Loucy (cell line): ENCODE measurements at regions not wholly inside any gene's neighbourhood (a gene's known extent, or its start where the extent isn't known, plus 50 kb on each side); places are given as distances from the start of the nearest gene placed in this dataset.
A peak's percentile ranks its signal among the peaks of the same experiment; 100 is the strongest.
"Not testable (repeated sequence)": the region's sequence is repeated elsewhere in the genome, so short reads cannot be mapped to it uniquely, and the experiment has no call there.

Source experiments
- H2AFZ ChIP-seq: fragments of 200-600 bp; sonication (generic); 2 replicates; pipeline ENCODE4 v1.6.0; 2016; ENCODE audit warnings: antibody characterized with exemption, mild to moderate bottlenecking, low read length, moderate library complexity
- H3F3A ChIP-seq: fragments of 200-600 bp; 2 replicates; pipeline ENCODE4 v1.6.0; 2016; ENCODE audit warnings: antibody characterized with exemption, low read depth, mild to moderate bottlenecking
- H3K27me3 ChIP-seq: fragments of 200-600 bp; sonication (generic); 2 replicates; pipeline ENCODE4 v1.6.1; 2014; ENCODE audit warnings: low read length, mild to moderate bottlenecking; ENCODE audit not compliant: insufficient read depth, poor library complexity, severe bottlenecking
- H3K36me3 ChIP-seq: fragments of 200-600 bp; sonication (generic); 2 replicates; pipeline ENCODE4 v1.6.1; 2016; ENCODE audit warnings: low read length; ENCODE audit not compliant: insufficient read depth
- H3K4me1 ChIP-seq: fragments of 200-600 bp; sonication (generic); 2 replicates; pipeline ENCODE4 v1.5.1; 2014; ENCODE audit warnings: low read length, mild to moderate bottlenecking; ENCODE audit not compliant: insufficient read depth, poor library complexity, severe bottlenecking
- H3K4me2 ChIP-seq: fragments of 200-600 bp; sonication (generic); 2 replicates; pipeline ENCODE4 v1.6.0; 2014; ENCODE audit warnings: antibody characterized with exemption, low read length, low read depth, mild to moderate bottlenecking; ENCODE audit not compliant: poor library complexity, severe bottlenecking
- H3K4me3 ChIP-seq: fragments of 200-600 bp; sonication (generic); 2 replicates; pipeline ENCODE4 v1.5.1; 2014; ENCODE audit warnings: low read length, mild to moderate bottlenecking, mixed read lengths; ENCODE audit not compliant: poor library complexity, severe bottlenecking
- H3K79me2 ChIP-seq: fragments of 200-600 bp; sonication (generic); 2 replicates; pipeline ENCODE4 v1.6.1; 2014; ENCODE audit warnings: low read length; ENCODE audit not compliant: insufficient read depth
- H3K9ac ChIP-seq: fragments of 200-600 bp; sonication (generic); 2 replicates; pipeline ENCODE4 v1.6.0; 2014; ENCODE audit warnings: mild to moderate bottlenecking, low read depth, low read length, moderate library complexity; ENCODE audit not compliant: poor library complexity, severe bottlenecking
- H3K9me2 ChIP-seq: fragments of 200-600 bp; sonication (generic); replicated peaks from 2 replicates; pipeline ENCODE4 v1.6.1; 2016; ENCODE audit warnings: low read depth, low read length, mixed read lengths
- H3K9me3 ChIP-seq: fragments of 200-600 bp; sonication (generic); 2 replicates; pipeline ENCODE4 v1.6.1; 2014; ENCODE audit warnings: mild to moderate bottlenecking, antibody characterized with exemption, low read length, low read depth; ENCODE audit not compliant: insufficient read depth
- H4K20me1 ChIP-seq: fragments of 200-600 bp; sonication (generic); 2 replicates; pipeline ENCODE4 v1.6.0; 2014; ENCODE audit warnings: antibody characterized with exemption, low read length, mild to moderate bottlenecking; ENCODE audit not compliant: insufficient read depth, poor library complexity, severe bottlenecking
- CTCF ChIP-seq: fragments of 200-600 bp; sonication (generic); conservative IDR thresholded peaks from 2 replicates; pipeline ENCODE4 v1.5.1; 2014; ENCODE audit warnings: mild to moderate bottlenecking, antibody characterized with exemption, low read length
- EZH2phosphoT487 ChIP-seq: fragments of 200-600 bp; IDR thresholded peaks from 2 replicates; pipeline ENCODE4 v1.6.1; 2018; ENCODE audit warnings: antibody characterized with exemption, mild to moderate bottlenecking, moderate library complexity, borderline replicate concordance

GRCh38 chr4:79663141-79663540 is 255.1 kb upstream of the GK2 start:
- no peak overlapping the region for H3K4me2 ChIP-seq
- no peaks in the 10 kb centered on the region for H3F3A ChIP-seq
- H2AFZ ChIP-seq, result 0 out of 2 replicates have a peak overlapping the region, but pooled peaks have one; percentile 54
- peaks cover 10% of the 10 kb centered on the region; the same call in 1 of the 2 replicates for H3K9me3 ChIP-seq
- no peaks in the 10 kb centered on the region for H3K4me1 ChIP-seq
- no peak overlapping the region for H3K4me3 ChIP-seq
- no peak for TF ChIP-seq EZH2phosphoT487
- no peak overlapping the region for H3K9ac ChIP-seq
- no peaks in the 10 kb centered on the region for H4K20me1 ChIP-seq
- no peaks in the 10 kb centered on the region for H3K27me3 ChIP-seq
- H3K79me2 ChIP-seq, result no peaks in the 10 kb centered on the region
- H3K36me3 ChIP-seq, result no peaks in the 10 kb centered on the region
- no peaks in the 10 kb centered on the region for H3K9me2 ChIP-seq

- Histone ChIP-seq H3K4me2 (no peak overlapping the region), H3K79me2 (no peaks in the 10 kb centered on the region)
- TF ChIP-seq CTCF, result no peak
- no peak for TF ChIP-seq EZH2phosphoT487
These were observed 254.6 kb upstream of the GK2 start for GRCh38 chr4:79662651-79663050.

DNA sequence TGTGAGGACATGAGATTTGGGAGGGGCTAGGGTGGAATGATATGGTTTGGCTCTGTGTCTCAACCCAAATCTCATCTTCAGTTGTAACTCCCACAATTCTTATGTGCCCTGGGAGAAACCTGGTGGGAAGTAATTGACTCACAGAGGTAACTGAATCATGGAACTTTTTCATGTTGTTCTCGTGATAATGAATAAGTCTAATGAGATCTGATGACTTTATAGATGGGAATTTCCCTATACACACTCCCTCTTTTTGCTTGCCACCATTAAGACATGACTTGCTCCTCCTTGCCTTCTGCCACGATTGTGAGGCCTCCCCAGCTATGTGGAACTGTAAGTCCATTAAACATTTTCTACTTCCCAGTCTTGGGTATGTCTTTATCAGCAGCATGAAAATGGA is 253.2 kb upstream of the GK2 start:
- H4K20me1 ChIP-seq, result no peaks in the 10 kb centered on the region
- H3K4me2 ChIP-seq, result no peak overlapping the region
- H3K36me3 ChIP-seq, result no peaks in the 10 kb centered on the region
- no peak overlapping the region for H3K4me3 ChIP-seq
- H3F3A ChIP-seq, result no peaks in the 10 kb centered on the region
- no peaks in the 10 kb centered on the region for H3K27me3 ChIP-seq
- no peaks in the 10 kb centered on the region for H3K9me2 ChIP-seq
- no peaks in the 10 kb centered on the region for H3K4me1 ChIP-seq
- no peak overlapping the region for H3K9ac ChIP-seq
- H2AFZ ChIP-seq, result no peak overlapping the region
- TF ChIP-seq CTCF (no peak), EZH2phosphoT487 (no peak)
- H3K79me2 ChIP-seq, result no peaks in the 10 kb centered on the region
- peaks cover 22% of the 10 kb centered on the region; the same call in 1 of the 2 replicates for H3K9me3 ChIP-seq

More at GRCh38 chr4:79662651-79663050, 254.6 kb upstream of the GK2 start:
- Histone ChIP-seq H2AFZ (no peak overlapping the region), H3K4me3 (no peak overlapping the region), H3K36me3 (no peaks in the 10 kb centered on the region), H3K9ac (no peak overlapping the region), H3K9me3 (peaks cover 15% of the 10 kb centered on the region; the same call in 1 of the 2 replicates), H3K9me2 (no peaks in the 10 kb centered on the region), H3K27me3 (no peaks in the 10 kb centered on the region), H4K20me1 (no peaks in the 10 kb centered on the region), H3F3A (no peaks in the 10 kb centered on the region), H3K4me1 (no peaks in the 10 kb centered on the region)

DNA sequence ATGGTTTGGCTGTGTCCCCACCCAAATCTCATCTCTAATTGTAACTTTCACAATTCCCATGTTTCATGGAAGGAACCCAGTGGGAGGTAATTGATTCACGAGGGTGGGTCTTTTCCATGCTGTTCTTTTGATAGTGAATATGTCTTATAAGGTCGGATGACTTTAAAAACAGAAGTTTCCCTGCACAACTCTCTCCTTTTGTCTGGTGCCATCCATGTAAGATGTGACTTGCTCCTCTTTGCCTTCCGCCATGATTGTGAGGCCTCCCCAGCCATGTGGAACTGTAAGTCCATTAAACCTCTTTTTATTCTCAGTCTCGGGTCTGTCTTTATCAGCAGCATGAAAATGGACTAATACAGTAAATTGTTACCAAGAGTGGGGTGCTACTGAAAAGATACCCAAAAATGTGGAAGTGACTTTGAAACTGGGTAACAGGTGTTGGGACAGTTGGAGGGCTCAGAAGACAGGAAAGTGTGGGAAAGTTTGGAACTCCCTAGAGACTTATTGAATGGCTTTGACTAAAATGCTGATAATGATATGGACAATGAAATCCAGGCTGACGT is 251.4 kb upstream of the GK2 start:
- H3F3A ChIP-seq, H3K4me2 ChIP-seq, H3K27me3 ChIP-seq, H3K4me1 ChIP-seq, H3K79me2 ChIP-seq, H3K9me2 ChIP-seq, H2AFZ ChIP-seq, H3K9ac ChIP-seq, H3K4me3 ChIP-seq, H4K20me1 ChIP-seq, H3K36me3 ChIP-seq: not testable (repeated sequence)
- peaks cover 22% of the 10 kb centered on the region; the same call in 1 of the 2 replicates for H3K9me3 ChIP-seq
